PC-9 (cell line): ENCODE measurements at regions not wholly inside any gene's neighbourhood (a gene's known extent, or its start where the extent isn't known, plus 50 kb on each side); places are given as distances from the start of the nearest gene placed in this dataset.

Experiments
- EZH2 ChIP-seq: fragments of 200-600 bp; sonication (generic); IDR thresholded peaks from 2 replicates; pipeline ENCODE4 v1.8.0; 2017; ENCODE audit warnings: antibody characterized with exemption, low read depth
- TF ChIP-seq, protein P1 (sequence below): fragments of 200-600 bp; sonication (generic); conservative IDR thresholded peaks from 2 replicates; pipeline ENCODE4 v1.6.1; 2017; ENCODE audit warnings: mixed run types, antibody characterized with exemption, mild to moderate bottlenecking, moderate library complexity

DNA sequence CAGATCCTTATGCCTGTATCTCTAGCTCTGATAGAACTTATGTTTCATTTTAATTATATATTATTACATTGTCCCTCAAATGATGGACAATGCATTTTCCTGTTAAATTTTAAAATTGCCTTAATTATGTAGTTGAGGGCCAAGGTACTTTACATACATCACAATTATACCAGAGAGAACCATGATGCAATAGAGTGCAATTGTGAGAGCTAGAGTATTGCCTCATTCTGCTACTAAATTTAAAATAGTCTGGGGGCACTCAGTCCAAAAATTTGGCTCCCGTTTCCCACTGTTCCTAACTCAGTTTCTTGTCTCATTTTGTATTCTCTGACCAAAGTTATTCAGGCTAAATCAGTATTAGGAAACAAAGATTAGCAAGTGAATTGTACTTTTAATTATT, 378.5 kb upstream of the ZFP42 start:
- TF ChIP-seq, protein P1, sequence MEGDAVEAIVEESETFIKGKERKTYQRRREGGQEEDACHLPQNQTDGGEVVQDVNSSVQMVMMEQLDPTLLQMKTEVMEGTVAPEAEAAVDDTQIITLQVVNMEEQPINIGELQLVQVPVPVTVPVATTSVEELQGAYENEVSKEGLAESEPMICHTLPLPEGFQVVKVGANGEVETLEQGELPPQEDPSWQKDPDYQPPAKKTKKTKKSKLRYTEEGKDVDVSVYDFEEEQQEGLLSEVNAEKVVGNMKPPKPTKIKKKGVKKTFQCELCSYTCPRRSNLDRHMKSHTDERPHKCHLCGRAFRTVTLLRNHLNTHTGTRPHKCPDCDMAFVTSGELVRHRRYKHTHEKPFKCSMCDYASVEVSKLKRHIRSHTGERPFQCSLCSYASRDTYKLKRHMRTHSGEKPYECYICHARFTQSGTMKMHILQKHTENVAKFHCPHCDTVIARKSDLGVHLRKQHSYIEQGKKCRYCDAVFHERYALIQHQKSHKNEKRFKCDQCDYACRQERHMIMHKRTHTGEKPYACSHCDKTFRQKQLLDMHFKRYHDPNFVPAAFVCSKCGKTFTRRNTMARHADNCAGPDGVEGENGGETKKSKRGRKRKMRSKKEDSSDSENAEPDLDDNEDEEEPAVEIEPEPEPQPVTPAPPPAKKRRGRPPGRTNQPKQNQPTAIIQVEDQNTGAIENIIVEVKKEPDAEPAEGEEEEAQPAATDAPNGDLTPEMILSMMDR, result no peak
- TF ChIP-seq EZH2, result no peak
